HL-60 (cell line): ENCODE measurements at regions not wholly inside any gene's neighbourhood (a gene's known extent, or its start where the extent isn't known, plus 50 kb on each side); places are given as distances from the start of the nearest gene placed in this dataset.

Source experiments
- CTCF ChIP-seq: IDR thresholded peaks from one replicate; pipeline ENCODE4 v1.5.1; 2011; ENCODE audit warnings: low read length, control low read depth, inconsistent platforms; ENCODE audit not compliant: insufficient read depth
- REST ChIP-seq: IDR thresholded peaks from 2 replicates; pipeline ENCODE4 v1.6.1; 2012; ENCODE audit warnings: low read depth; ENCODE audit not compliant: insufficient replicate concordance

- no peak for TF ChIP-seq CTCF
- no peak for TF ChIP-seq REST
Measured at GRCh38 chr18:42537291-42537690, 578.2 kb downstream of the RIT2 start.
